Endothelial cell of umbilical vein (primary cell): ENCODE measurements at regions not wholly inside any gene's neighbourhood (a gene's known extent, or its start where the extent isn't known, plus 50 kb on each side); places are given as distances from the start of the nearest gene placed in this dataset.

Source experiments
- BruUV-seq: library from RNA; stranded (reverse); fragments of 400-500 nt; replicated peaks from 2 replicates; lab custom pipeline; 2021; lab: Mats Ljungman, UMichigan
- CTCF ChIA-PET: fragments of 300-600, 350-600 bp; sonication (Branson Sonifier 250); formaldehyde crosslinking; loops from one replicate; lab custom pipeline; 2021; ENCODE audit warnings: antibody characterized with exemption, inconsistent platforms; lab: Charles Lee
- POLR2A ChIA-PET: fragments of 300-600, 350-600 bp; sonication (Branson Sonifier 250); formaldehyde crosslinking; loops from one replicate; lab custom pipeline; 2021; ENCODE audit warnings: antibody characterized with exemption, inconsistent platforms; lab: Charles Lee
- DNase-seq: peaks from one replicate; pipeline ENCODE4 v3.0.0-alpha.2; 2011; ENCODE audit warnings: low read depth, low spot score
- FAIRE-seq: peaks from 2 replicates; lab custom pipeline; 2011; peaks lifted over from hg19 to GRCh38; lab: Jason Lieb, UNC
- H2AFZ ChIP-seq: 2 replicates; pipeline ENCODE4 v1.6.0; 2012; ENCODE audit warnings: low read depth, low read length, control low read depth, inconsistent platforms
- H3K27ac ChIP-seq: 2 replicates; pipeline ENCODE4 v1.5.1; 2011; ENCODE audit warnings: low read depth, mild to moderate bottlenecking, control low read depth, low read length, moderate library complexity; ENCODE audit not compliant: insufficient read depth
- H3K27me3 ChIP-seq, 2 experiments: 2 replicates each; pipeline versions ENCODE4 v1.6.0 to v1.6.1; 2011; ENCODE audit warnings: low read length in 2 of 2, mixed read lengths in 1 of 2; ENCODE audit not compliant: control insufficient read depth in 2 of 2, insufficient read depth in 2 of 2
- H3K36me3 ChIP-seq, 2 experiments: 2 replicates in 1 of 2; 3 replicates in 1 of 2; pipeline ENCODE4 v1.5.1; 2011; ENCODE audit warnings: low read length in 2 of 2, mild to moderate bottlenecking in 1 of 2, moderate library complexity in 1 of 2; ENCODE audit not compliant: control insufficient read depth in 2 of 2, insufficient read depth in 2 of 2; ENCODE audit errors: extremely low read depth in 1 of 2
- H3K4me1 ChIP-seq: 3 replicates; pipeline ENCODE4 v1.5.1; 2011; ENCODE audit warnings: mild to moderate bottlenecking, low read length; ENCODE audit not compliant: control insufficient read depth, insufficient read depth; ENCODE audit errors: extremely low read depth
- H3K4me2 ChIP-seq: 2 replicates; pipeline ENCODE4 v1.6.1; 2011; ENCODE audit warnings: low read length, control low read depth, mixed read lengths; ENCODE audit not compliant: insufficient read depth
- H3K4me3 ChIP-seq, 3 experiments: fragments of 200-600 bp in 1 of 3; sonication (generic), shearing (Covaris generic) in 1 of 3; replicated peaks in 1 of 3; 2 replicates each; pipeline ENCODE4 v1.5.1; 2011 to 2016; ENCODE audit warnings: control low read depth in 3 of 3, low read length in 3 of 3, mild to moderate bottlenecking in 2 of 3, inconsistent platforms in 1 of 3, low read depth in 1 of 3, moderate library complexity in 1 of 3; ENCODE audit not compliant: insufficient read depth in 1 of 3
- H3K79me2 ChIP-seq: 2 replicates; pipeline ENCODE4 v1.6.0; 2012; ENCODE audit warnings: low read length, inconsistent platforms; ENCODE audit not compliant: control insufficient read depth, insufficient read depth
- H3K9ac ChIP-seq: replicated peaks from 2 replicates; pipeline ENCODE3; 2011; ENCODE audit warnings: low read length, control low read depth; ENCODE audit not compliant: insufficient read depth; ENCODE audit errors: extremely low read depth
- H3K9me1 ChIP-seq: replicated peaks from 3 replicates; pipeline ENCODE4 v1.6.0; 2011; ENCODE audit warnings: mild to moderate bottlenecking, low read length; ENCODE audit not compliant: control insufficient read depth, insufficient read depth; ENCODE audit errors: extremely low read depth
- H3K9me3 ChIP-seq: replicated peaks from 2 replicates; pipeline ENCODE4 v1.5.1; 2012; ENCODE audit warnings: low read length, inconsistent platforms; ENCODE audit not compliant: control insufficient read depth, insufficient read depth
- H4K20me1 ChIP-seq: replicated peaks from 2 replicates; pipeline ENCODE3; 2011; ENCODE audit warnings: mild to moderate bottlenecking, low read length; ENCODE audit not compliant: control insufficient read depth, insufficient read depth; ENCODE audit errors: extremely low read depth
- EZH2 ChIP-seq: IDR thresholded peaks from 2 replicates; pipeline ENCODE4 v1.6.1; 2012; ENCODE audit warnings: borderline replicate concordance, low read depth, mild to moderate bottlenecking, moderate library complexity, low read length, inconsistent platforms; ENCODE audit not compliant: severe bottlenecking
- FOS ChIP-seq: IDR thresholded peaks from 2 replicates; pipeline ENCODE4 v1.6.1; 2011; ENCODE audit warnings: mild to moderate bottlenecking, low read length, moderate library complexity, borderline replicate concordance; ENCODE audit not compliant: insufficient read depth
- GATA2 ChIP-seq: IDR thresholded peaks from 2 replicates; pipeline ENCODE4 v1.7.0; 2011; ENCODE audit warnings: low read depth, mild to moderate bottlenecking, moderate library complexity, mixed read lengths, low read length; ENCODE audit not compliant: insufficient read length, insufficient read depth
- JUN ChIP-seq: IDR thresholded peaks from 2 replicates; pipeline ENCODE4 v1.6.1; 2011; ENCODE audit warnings: borderline replicate concordance, low read depth; ENCODE audit not compliant: insufficient read length, insufficient read depth
- MYC ChIP-seq: IDR thresholded peaks from one replicate; pipeline ENCODE4 v1.6.1; 2011; ENCODE audit warnings: mild to moderate bottlenecking, low read depth, low read length
- POLR2A ChIP-seq: IDR thresholded peaks from 2 replicates; pipeline ENCODE4 v1.6.1; 2012; ENCODE audit warnings: low read depth, mild to moderate bottlenecking, control low read depth, low read length
- POLR2AphosphoS5 ChIP-seq: IDR thresholded peaks from 2 replicates; pipeline ENCODE4 v1.6.1; 2012; ENCODE audit warnings: low read depth, mild to moderate bottlenecking, control low read depth, low read length, moderate library complexity; ENCODE audit not compliant: insufficient read depth
- dilution Hi-C: fragments of 300-500 bp; cut with MboI; formaldehyde crosslinking; loops from one replicate; pipeline ENCODE4 v1.15.0; 2019; ENCODE audit warnings: low sequenced_read_pairs; ENCODE audit not compliant: extremely low pct_ligation_motif_present
- intact Hi-C: fragments of 100-400 bp; cut with micrococcal nuclease; formaldehyde crosslinking; loops from one replicate; pipeline ENCODE4 v1.10.0; 2022
- TF ChIP-seq, protein P1 (sequence below), 2 donors: IDR thresholded peaks; 1 replicate in 1 of 2; 2 replicates in 1 of 2; pipeline ENCODE4 v1.5.1; 2011; ENCODE audit warnings: low read length in 2 of 2, mild to moderate bottlenecking in 2 of 2, moderate library complexity in 2 of 2, control low read depth in 1 of 2, inconsistent platforms in 1 of 2, low read depth in 1 of 2; ENCODE audit not compliant: insufficient read depth in 1 of 2; ENCODE audit errors: extremely low read depth in 1 of 2
- TF ChIP-seq, protein P2 (sequence below): IDR thresholded peaks from 2 replicates; pipeline ENCODE4 v1.6.1; 2011; ENCODE audit not compliant: insufficient read depth, insufficient read length

DNA sequence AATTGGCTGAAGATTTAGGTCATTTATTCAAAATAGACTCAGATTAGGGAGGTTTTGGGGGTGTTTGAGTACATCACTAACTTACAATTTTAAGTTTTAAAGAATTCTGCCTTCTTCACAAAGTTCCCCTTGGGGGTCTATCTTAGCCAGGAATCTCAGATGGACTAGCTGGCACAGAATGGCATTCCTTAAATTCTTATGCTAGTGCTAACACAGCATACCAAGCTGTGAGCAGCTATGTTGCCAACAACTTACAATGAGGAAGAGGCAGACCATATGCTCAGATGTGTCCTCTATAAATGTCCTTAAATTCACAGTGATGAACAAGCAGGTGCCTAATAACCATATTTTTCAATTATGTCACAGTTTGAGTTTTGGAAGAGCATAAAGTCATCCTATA is 60.9 kb upstream of the NPHP3 start:
- no peak overlapping the region for H3K27ac ChIP-seq
- no peaks in the 10 kb centered on the region for H3K9me3 ChIP-seq
- ChIA-PET POLR2A (interaction anchor here (0.6 kb wide), 1 partner anchor 458 kb away, joined by 14 read pairs; no protein-coding TSS in a partner anchor), CTCF (interaction anchor here (1.4 kb wide), 1 partner anchor 9 kb away, joined by 3 read pairs; no protein-coding TSS in a partner anchor)
- dilution Hi-C loops (no loop called here), intact Hi-C loops (no loop called here)
- no peaks in the 10 kb centered on the region for H4K20me1 ChIP-seq
- no peak overlapping the region for H3K9ac ChIP-seq
- H3K79me2 ChIP-seq: no peaks in the 10 kb centered on the region
- no peak overlapping the region for H3K4me3 ChIP-seq
- FAIRE-seq (no peak), DNase-seq (no peak)
- no TSS peak for BruUV-seq
- TF ChIP-seq POLR2AphosphoS5: no peak
- TF ChIP-seq, protein P1, sequence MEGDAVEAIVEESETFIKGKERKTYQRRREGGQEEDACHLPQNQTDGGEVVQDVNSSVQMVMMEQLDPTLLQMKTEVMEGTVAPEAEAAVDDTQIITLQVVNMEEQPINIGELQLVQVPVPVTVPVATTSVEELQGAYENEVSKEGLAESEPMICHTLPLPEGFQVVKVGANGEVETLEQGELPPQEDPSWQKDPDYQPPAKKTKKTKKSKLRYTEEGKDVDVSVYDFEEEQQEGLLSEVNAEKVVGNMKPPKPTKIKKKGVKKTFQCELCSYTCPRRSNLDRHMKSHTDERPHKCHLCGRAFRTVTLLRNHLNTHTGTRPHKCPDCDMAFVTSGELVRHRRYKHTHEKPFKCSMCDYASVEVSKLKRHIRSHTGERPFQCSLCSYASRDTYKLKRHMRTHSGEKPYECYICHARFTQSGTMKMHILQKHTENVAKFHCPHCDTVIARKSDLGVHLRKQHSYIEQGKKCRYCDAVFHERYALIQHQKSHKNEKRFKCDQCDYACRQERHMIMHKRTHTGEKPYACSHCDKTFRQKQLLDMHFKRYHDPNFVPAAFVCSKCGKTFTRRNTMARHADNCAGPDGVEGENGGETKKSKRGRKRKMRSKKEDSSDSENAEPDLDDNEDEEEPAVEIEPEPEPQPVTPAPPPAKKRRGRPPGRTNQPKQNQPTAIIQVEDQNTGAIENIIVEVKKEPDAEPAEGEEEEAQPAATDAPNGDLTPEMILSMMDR (IDR thresholded peaks at IDR 0.05; ENCODE audit: extremely low read depth in 1 of 2, insufficient read depth in 1 of 2, low read depth in 1 of 2, low read length in 2 of 2): no peak
- no peak for TF ChIP-seq FOS
- TF ChIP-seq JUN: no peak
- TF ChIP-seq MYC: no peak
- no peak for TF ChIP-seq POLR2A
- no peak for TF ChIP-seq EZH2
- no peak for TF ChIP-seq GATA2
- TF ChIP-seq, protein P2, sequence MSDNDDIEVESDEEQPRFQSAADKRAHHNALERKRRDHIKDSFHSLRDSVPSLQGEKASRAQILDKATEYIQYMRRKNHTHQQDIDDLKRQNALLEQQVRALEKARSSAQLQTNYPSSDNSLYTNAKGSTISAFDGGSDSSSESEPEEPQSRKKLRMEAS: no peak
- no peak overlapping the region for H3K4me2 ChIP-seq
- no peaks in the 10 kb centered on the region for H3K36me3 ChIP-seq
- no peaks in the 10 kb centered on the region for H3K27me3 ChIP-seq
- no peak overlapping the region for H2AFZ ChIP-seq
- peaks cover 2% of the 10 kb centered on the region for H3K4me1 ChIP-seq
- no peaks in the 10 kb centered on the region for H3K9me1 ChIP-seq
